H1 (cell line): ENCODE measurements at regions not wholly inside any gene's neighbourhood (a gene's known extent, or its start where the extent isn't known, plus 50 kb on each side); places are given as distances from the start of the nearest gene placed in this dataset.

ENCODE experiments used
- BCL11A ChIP-seq, 2 experiments: IDR thresholded peaks; one replicate each; pipeline ENCODE4 v1.6.1; 2011; ENCODE audit warnings: low read depth in 2 of 2, low read length in 2 of 2, mild to moderate bottlenecking in 2 of 2
- CEBPB ChIP-seq: IDR thresholded peaks from 2 replicates; pipeline ENCODE4 v1.6.1; 2012; ENCODE audit warnings: low read depth, low read length
- CHD2 ChIP-seq: IDR thresholded peaks from 2 replicates; pipeline ENCODE4 v1.6.1; 2012; ENCODE audit warnings: low read length, improper control_type of control experiment
- EP300 ChIP-seq, 2 experiments: IDR thresholded peaks; 1 replicate in 1 of 2; 2 replicates in 1 of 2; pipeline ENCODE4 v1.6.1; 2011 to 2012; ENCODE audit warnings: low read depth in 2 of 2, low read length in 2 of 2, mild to moderate bottlenecking in 2 of 2, borderline replicate concordance in 1 of 2, inconsistent platforms in 1 of 2, moderate library complexity in 1 of 2
- EZH2 ChIP-seq: fragments of 200-600 bp; sonication (generic); IDR thresholded peaks from 2 replicates; pipeline ENCODE4 v1.7.1; 2012; ENCODE audit warnings: low read depth, mild to moderate bottlenecking, moderate library complexity, low read length, inconsistent platforms; ENCODE audit not compliant: severe bottlenecking
- HDAC2 ChIP-seq, 2 experiments: fragments of 300-600 bp in 1 of 2; sonication (generic) in 1 of 2; IDR thresholded peaks; 2 replicates each; pipeline ENCODE4 v1.6.1; 2011 to 2012; ENCODE audit warnings: low read depth in 2 of 2, low read length in 2 of 2, mild to moderate bottlenecking in 2 of 2, moderate library complexity in 2 of 2, borderline replicate concordance in 1 of 2, inconsistent platforms in 1 of 2
- JUN ChIP-seq: IDR thresholded peaks from 2 replicates; pipeline ENCODE4 v1.6.1; 2011; ENCODE audit warnings: low read depth, mild to moderate bottlenecking, improper control_type of control experiment, low read length
- KDM5A ChIP-seq: fragments of 200-600 bp; IDR thresholded peaks from 2 replicates; pipeline ENCODE4 v1.7.1; 2012; ENCODE audit warnings: mild to moderate bottlenecking, low read length, inconsistent platforms, mixed read lengths
- POLR2A ChIP-seq, 2 experiments: IDR thresholded peaks; 1 replicate in 1 of 2; 2 replicates in 1 of 2; pipeline ENCODE4 v1.6.1; 2011; ENCODE audit warnings: low read depth in 2 of 2, low read length in 2 of 2, mild to moderate bottlenecking in 2 of 2; ENCODE audit errors: control extremely low read depth in 1 of 2
- POLR2AphosphoS5 ChIP-seq: IDR thresholded peaks from 2 replicates; pipeline ENCODE4 v1.6.1; 2011; ENCODE audit warnings: low read depth, low read length
- SIN3A ChIP-seq, 2 experiments: IDR thresholded peaks in 1 of 2; conservative IDR thresholded peaks in 1 of 2; 2 replicates each; pipeline ENCODE4 v1.6.1; 2011 to 2012; ENCODE audit warnings: low read length in 2 of 2, improper control_type of control experiment in 1 of 2, low read depth in 1 of 2, mild to moderate bottlenecking in 1 of 2
- TF ChIP-seq, protein P1 (sequence below), 3 experiments: IDR thresholded peaks; 1 replicate in 2 of 3; 2 replicates in 1 of 3; pipeline versions ENCODE4 v1.5.1 to v1.6.1; 2011; ENCODE audit warnings: low read length in 3 of 3, mild to moderate bottlenecking in 3 of 3, inconsistent platforms in 2 of 3, low read depth in 1 of 3, moderate library complexity in 1 of 3; ENCODE audit not compliant: insufficient read depth in 1 of 3; ENCODE audit errors: control extremely low read depth in 1 of 3
- TF ChIP-seq, protein P2 (sequence below): IDR thresholded peaks from 2 replicates; pipeline ENCODE4 v1.6.1; 2012; ENCODE audit warnings: inconsistent platforms

DNA sequence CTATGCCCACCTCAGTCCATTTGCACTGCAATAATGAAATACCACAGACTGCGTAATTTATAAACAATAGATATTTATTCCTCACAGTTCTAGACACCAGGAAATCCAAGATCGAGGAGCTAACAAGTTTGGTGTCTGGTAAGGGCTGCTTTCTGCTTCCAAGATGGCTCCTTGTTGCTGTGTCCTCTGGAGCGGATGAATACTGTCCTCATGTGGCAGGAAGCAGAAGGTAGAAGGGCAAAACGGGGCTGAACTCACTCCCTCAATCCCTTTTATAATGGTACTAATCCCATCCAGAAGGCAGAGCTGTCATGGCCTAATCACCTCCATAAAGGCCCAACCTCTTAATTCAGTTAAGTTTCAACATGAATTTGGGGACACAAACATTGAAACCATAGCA, 75.3 kb downstream of the P2RY1 start:
- TF ChIP-seq EZH2 (no peak), CEBPB (no peak), POLR2A (IDR thresholded peaks at IDR 0.05; ENCODE audit: control extremely low read depth in 1 of 2, low read depth in 2 of 2, low read length in 2 of 2) (no peak), EP300 (IDR thresholded peaks at IDR 0.05; ENCODE audit: borderline replicate concordance in 1 of 2, low read depth in 2 of 2, low read length in 2 of 2) (no peak), HDAC2 (IDR thresholded peaks at IDR 0.05; ENCODE audit: borderline replicate concordance in 1 of 2, low read depth in 2 of 2, low read length in 2 of 2) (no peak), BCL11A (IDR thresholded peaks at IDR 0.05; ENCODE audit: low read depth in 2 of 2, low read length in 2 of 2) (no peak), JUN (no peak), CHD2 (no peak), SIN3A (conservative IDR thresholded peaks at IDR 0.05 in 1 of 2, IDR thresholded peaks at IDR 0.05 in 1 of 2; ENCODE audit: low read depth in 1 of 2, low read length in 2 of 2) (no peak), KDM5A (no peak), POLR2AphosphoS5 (no peak)
- TF ChIP-seq, protein P1, sequence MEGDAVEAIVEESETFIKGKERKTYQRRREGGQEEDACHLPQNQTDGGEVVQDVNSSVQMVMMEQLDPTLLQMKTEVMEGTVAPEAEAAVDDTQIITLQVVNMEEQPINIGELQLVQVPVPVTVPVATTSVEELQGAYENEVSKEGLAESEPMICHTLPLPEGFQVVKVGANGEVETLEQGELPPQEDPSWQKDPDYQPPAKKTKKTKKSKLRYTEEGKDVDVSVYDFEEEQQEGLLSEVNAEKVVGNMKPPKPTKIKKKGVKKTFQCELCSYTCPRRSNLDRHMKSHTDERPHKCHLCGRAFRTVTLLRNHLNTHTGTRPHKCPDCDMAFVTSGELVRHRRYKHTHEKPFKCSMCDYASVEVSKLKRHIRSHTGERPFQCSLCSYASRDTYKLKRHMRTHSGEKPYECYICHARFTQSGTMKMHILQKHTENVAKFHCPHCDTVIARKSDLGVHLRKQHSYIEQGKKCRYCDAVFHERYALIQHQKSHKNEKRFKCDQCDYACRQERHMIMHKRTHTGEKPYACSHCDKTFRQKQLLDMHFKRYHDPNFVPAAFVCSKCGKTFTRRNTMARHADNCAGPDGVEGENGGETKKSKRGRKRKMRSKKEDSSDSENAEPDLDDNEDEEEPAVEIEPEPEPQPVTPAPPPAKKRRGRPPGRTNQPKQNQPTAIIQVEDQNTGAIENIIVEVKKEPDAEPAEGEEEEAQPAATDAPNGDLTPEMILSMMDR (IDR thresholded peaks at IDR 0.05; ENCODE audit: control extremely low read depth in 1 of 3, insufficient read depth in 1 of 3, low read depth in 1 of 3, low read length in 3 of 3): peak; percentile 15 to 49 (median 21); a peak in 3 of 4 replicates
- TF ChIP-seq, protein P2, sequence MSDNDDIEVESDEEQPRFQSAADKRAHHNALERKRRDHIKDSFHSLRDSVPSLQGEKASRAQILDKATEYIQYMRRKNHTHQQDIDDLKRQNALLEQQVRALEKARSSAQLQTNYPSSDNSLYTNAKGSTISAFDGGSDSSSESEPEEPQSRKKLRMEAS: no peak
